ENCODE measurements at regions not wholly inside any gene's neighbourhood (a gene's known extent, or its start where the extent isn't known, plus 50 kb on each side); places are given as distances from the start of the nearest gene placed in this dataset.

- no peak overlapping the region for H3K27ac ChIP-seq (ENCODE audit: low read depth in 1 of 2, low read length in 1 of 2)
- H3K9ac ChIP-seq (ENCODE audit: insufficient read depth in 1 of 2, low read length in 2 of 2) = no peak overlapping the region
- no peak for TF ChIP-seq CTCF (IDR thresholded peaks at IDR 0.05; ENCODE audit: control extremely low read depth, extremely low read depth)
- no peaks in the 10 kb centered on the region for H3K4me1 ChIP-seq (ENCODE audit: control insufficient read depth in 5 of 5, insufficient read depth in 5 of 5, low read length in 5 of 5)
- ATAC-seq (ENCODE audit: insufficient read depth, low FRiP score) = no peak
- no peak for DNase-seq
- H3K36me3 ChIP-seq (ENCODE audit: control insufficient read depth in 4 of 4, insufficient read depth in 4 of 4, low read length in 4 of 4) = no peaks in the 10 kb centered on the region
- H3K27me3 ChIP-seq (ENCODE audit: control insufficient read depth in 3 of 3, insufficient read depth in 3 of 3, low read length in 2 of 3) = no peaks in the 10 kb centered on the region
- 91 to 94% methylated on average over 1 of the region's 1 CpG for WGBS, 2 donors
- H3K9me3 ChIP-seq (ENCODE audit: control insufficient read depth in 4 of 4, insufficient read depth in 3 of 4, low read length in 3 of 4) = peaks cover 0 to 2% (median 0%) of the 10 kb centered on the region in 4 donors
- H3K4me3 ChIP-seq = no peak overlapping the region
Measured at GRCh38 chr2:34827398-34827797, 1228.3 kb upstream of the FAM98A start.

- H3K9ac ChIP-seq (ENCODE audit: insufficient read depth in 1 of 2, low read length in 2 of 2) = no peak overlapping the region
- H3K27ac ChIP-seq (ENCODE audit: low read depth in 1 of 2, low read length in 1 of 2) = no peak overlapping the region
- ATAC-seq (ENCODE audit: insufficient read depth, low FRiP score) (no peak), DNase-seq (no peak)
- H3K36me3 ChIP-seq (ENCODE audit: control insufficient read depth in 4 of 4, insufficient read depth in 4 of 4, low read length in 4 of 4) = no peaks in the 10 kb centered on the region
- TF ChIP-seq CTCF (IDR thresholded peaks at IDR 0.05; ENCODE audit: control extremely low read depth, extremely low read depth) = no peak
- WGBS, 2 donors = 81 to 88% methylated on average over 4 of the region's 4 CpGs
- no peaks in the 10 kb centered on the region for H3K27me3 ChIP-seq (ENCODE audit: control insufficient read depth in 3 of 3, insufficient read depth in 3 of 3, low read length in 2 of 3)
- no peaks in the 10 kb centered on the region for H3K4me1 ChIP-seq (ENCODE audit: control insufficient read depth in 5 of 5, insufficient read depth in 5 of 5, low read length in 5 of 5)
- H3K9me3 ChIP-seq (ENCODE audit: control insufficient read depth in 4 of 4, insufficient read depth in 3 of 4, low read length in 3 of 4) = no peaks in the 10 kb centered on the region
- no peak overlapping the region for H3K4me3 ChIP-seq
Measured at GRCh38 chr2:34825686-34826085, 1226.6 kb upstream of the FAM98A start.

GRCh38 chr2:34822616-34823015 lies 1223.5 kb upstream of the FAM98A start:
- Histone ChIP-seq H3K4me1 (ENCODE audit: control insufficient read depth in 5 of 5, insufficient read depth in 5 of 5, low read length in 5 of 5) (no peaks in the 10 kb centered on the region), H3K4me3 (no peak overlapping the region), H3K36me3 (ENCODE audit: control insufficient read depth in 4 of 4, insufficient read depth in 4 of 4, low read length in 4 of 4) (no peaks in the 10 kb centered on the region), H3K27ac (ENCODE audit: low read depth in 1 of 2, low read length in 1 of 2) (no peak overlapping the region), H3K9me3 (ENCODE audit: control insufficient read depth in 4 of 4, insufficient read depth in 3 of 4, low read length in 3 of 4) (no peaks in the 10 kb centered on the region), H3K27me3 (ENCODE audit: control insufficient read depth in 3 of 3, insufficient read depth in 3 of 3, low read length in 2 of 3) (no peaks in the 10 kb centered on the region), H3K9ac (ENCODE audit: insufficient read depth in 1 of 2, low read length in 2 of 2) (no peak overlapping the region)
- WGBS, 2 donors = 67 to 78% methylated on average over 3 of the region's 3 CpGs
- TF ChIP-seq CTCF (IDR thresholded peaks at IDR 0.05; ENCODE audit: control extremely low read depth, extremely low read depth) = no peak
- DNase-seq (no peak), ATAC-seq (ENCODE audit: insufficient read depth, low FRiP score) (no peak)

- Histone ChIP-seq H3K9ac (ENCODE audit: insufficient read depth in 1 of 2, low read length in 2 of 2) (no peak overlapping the region), H3K4me1 (ENCODE audit: control insufficient read depth in 5 of 5, insufficient read depth in 5 of 5, low read length in 5 of 5) (peaks cover 0 to 4% (median 0%) of the 10 kb centered on the region in 5 donors), H3K9me3 (ENCODE audit: control insufficient read depth in 4 of 4, insufficient read depth in 3 of 4, low read length in 3 of 4) (no peaks in the 10 kb centered on the region), H3K36me3 (ENCODE audit: control insufficient read depth in 4 of 4, insufficient read depth in 4 of 4, low read length in 4 of 4) (no peaks in the 10 kb centered on the region), H3K27ac (ENCODE audit: low read depth in 1 of 2, low read length in 1 of 2) (no peak overlapping the region), H3K4me3 (no peak overlapping the region), H3K27me3 (ENCODE audit: control insufficient read depth in 3 of 3, insufficient read depth in 3 of 3, low read length in 2 of 3) (no peaks in the 10 kb centered on the region)
- 59 to 69% methylated on average over 4 of the region's 4 CpGs for WGBS, 2 donors
- DNase-seq (no peak), ATAC-seq (ENCODE audit: insufficient read depth, low FRiP score) (no peak)
- TF ChIP-seq CTCF (IDR thresholded peaks at IDR 0.05; ENCODE audit: control extremely low read depth, extremely low read depth) = no peak
Measured at GRCh38 chr2:34815052-34815741, 1216.1 kb upstream of the FAM98A start.

Measured in lung (tissue), 11 donors.